K562 (cell line): ENCODE measurements at regions not wholly inside any gene's neighbourhood (a gene's known extent, or its start where the extent isn't known, plus 50 kb on each side); places are given as distances from the start of the nearest gene placed in this dataset.

Experiments
- ATAC-seq: fragments of 200-7000 bp; cut with Tn5 transposase; 3 replicates; pipeline ENCODE4 v1.9.1; 2020; ENCODE audit warnings: moderate library complexity
- BruUV-seq: library from RNA; stranded (reverse); fragments of 400-500 nt; replicated peaks from 2 replicates; lab custom pipeline; 2021; lab: Mats Ljungman, UMichigan
- CTCF ChIA-PET: fragments of 300-600 bp; formaldehyde crosslinking; extraction: SDS; loops from one replicate; lab custom pipeline; 2021; ENCODE audit warnings: low intra/inter-chr PET ratio; lab: Yijun Ruan, JAX
- POLR2A ChIA-PET: fragments of 300-600, 350-650 bp; sonication (Branson Sonifier 250); formaldehyde crosslinking; extraction: SDS; loops from one replicate; lab custom pipeline; 2021; ENCODE audit warnings: antibody characterized with exemption, inconsistent platforms; lab: Yijun Ruan, JAX
- DNase-seq, 4 experiments: peaks; one replicate each; pipeline versions ENCODE4 v3.0.0 to v3.0.0-alpha.2; 2011 to 2018; ENCODE audit warnings: low spot score in 3 of 4, mixed read lengths in 3 of 4; ENCODE audit errors: extremely low read depth in 1 of 4
- FAIRE-seq: peaks from 2 replicates; lab custom pipeline; 2011; peaks lifted over from hg19 to GRCh38; lab: Jason Lieb, UNC
- H2AFZ ChIP-seq: 2 replicates; pipeline ENCODE4 v1.6.0; 2011; ENCODE audit warnings: low read depth, low read length, control low read depth, inconsistent platforms
- H3K27ac ChIP-seq: fragments of 200-600 bp; 3 replicates; pipeline ENCODE4 v1.8.0; 2011; ENCODE audit warnings: low read depth, mild to moderate bottlenecking, control low read depth, inconsistent platforms, low read length, moderate library complexity, mixed read lengths; ENCODE audit errors: extremely low read depth
- H3K27me3 ChIP-seq, 2 experiments: fragments of 300-600 bp in 1 of 2; 2 replicates in 1 of 2; 3 replicates in 1 of 2; pipeline versions ENCODE4 v1.6.0 to v1.8.0; 2011; ENCODE audit warnings: inconsistent platforms in 2 of 2, low read length in 2 of 2, mild to moderate bottlenecking in 1 of 2, mixed read lengths in 1 of 2, moderate library complexity in 1 of 2; ENCODE audit not compliant: control insufficient read depth in 2 of 2, insufficient read depth in 2 of 2
- H3K36me3 ChIP-seq: fragments of 300-600 bp; 3 replicates; pipeline ENCODE4 v1.8.0; 2011; ENCODE audit warnings: mild to moderate bottlenecking, low read length, inconsistent platforms; ENCODE audit not compliant: control insufficient read depth, insufficient read depth
- H3K4me1 ChIP-seq, 2 experiments: fragments of 200-600 bp in 1 of 2; replicated peaks in 1 of 2; 2 replicates in 1 of 2; 3 replicates in 1 of 2; pipeline versions ENCODE4 v1.5.1 to v1.8.0; 2011; ENCODE audit warnings: inconsistent platforms in 2 of 2, low read length in 2 of 2, mild to moderate bottlenecking in 1 of 2, mixed read lengths in 1 of 2, moderate library complexity in 1 of 2; ENCODE audit not compliant: control insufficient read depth in 2 of 2, insufficient read depth in 2 of 2
- H3K4me2 ChIP-seq: 2 replicates; pipeline ENCODE4 v1.6.1; 2011; ENCODE audit warnings: low read length, control low read depth, inconsistent platforms, mixed read lengths; ENCODE audit not compliant: insufficient read depth
- H3K4me3 ChIP-seq: fragments of 200-600 bp; sonication (generic), shearing (Covaris generic); 2 replicates; pipeline ENCODE4 v1.5.1; 2016; ENCODE audit warnings: control low read depth, inconsistent platforms
- H3K79me2 ChIP-seq: fragments of 200-600 bp; 3 replicates; pipeline ENCODE4 v1.8.0; 2011; ENCODE audit warnings: low read length, inconsistent platforms; ENCODE audit not compliant: control insufficient read depth, insufficient read depth
- H3K9ac ChIP-seq, 2 experiments: 2 replicates each; pipeline versions ENCODE4 v1.6.0 to v1.6.1; 2011; ENCODE audit warnings: low read depth in 2 of 2, low read length in 2 of 2, control low read depth in 1 of 2, inconsistent platforms in 1 of 2, mild to moderate bottlenecking in 1 of 2, mixed read lengths in 1 of 2; ENCODE audit not compliant: insufficient read depth in 1 of 2
- H3K9me1 ChIP-seq: one replicate; pipeline ENCODE4 v1.6.0; 2011; ENCODE audit warnings: inconsistent platforms, mild to moderate bottlenecking, low read length, moderate library complexity; ENCODE audit not compliant: control insufficient read depth, insufficient read depth
- H3K9me3 ChIP-seq: replicated peaks from 2 replicates; pipeline ENCODE4 v1.5.1; 2011; ENCODE audit warnings: low read depth, low read length, inconsistent platforms; ENCODE audit not compliant: control insufficient read depth, insufficient read depth
- H4K20me1 ChIP-seq: replicated peaks from 2 replicates; pipeline ENCODE4 v1.6.1; 2011; ENCODE audit warnings: low read length, inconsistent platforms, mixed read lengths; ENCODE audit not compliant: control insufficient read depth, insufficient read depth
- ZNF3 ChIP-seq: fragments of 250-450 bp; sonication (Bioruptor Pico); IDR thresholded peaks from 2 replicates; pipeline ENCODE4 v1.5.0; 2021; ENCODE audit warnings: mild to moderate bottlenecking, moderate library complexity
- ZNF384 ChIP-seq: IDR thresholded peaks from 2 replicates; pipeline ENCODE4 v1.6.1; 2012; ENCODE audit warnings: low read depth, low read length, improper control_type of control experiment
- ZNF518B ChIP-seq: fragments of 250-450 bp; sonication (Bioruptor Pico); IDR thresholded peaks from 2 replicates; pipeline ENCODE4 v1.5.0; 2021; ENCODE audit warnings: mild to moderate bottlenecking, moderate library complexity
- ZNF551 ChIP-seq: fragments of 250-450 bp; sonication (Bioruptor Pico); IDR thresholded peaks from 2 replicates; pipeline ENCODE4 v1.5.0; 2021; ENCODE audit warnings: mild to moderate bottlenecking, moderate library complexity
- WGBS: fragments of 100-300 bp; shearing (Covaris generic); methylation state at CpG from one replicate; pipeline ENCODE4 v1.1.6; 2016; ENCODE audit warnings: low coverage, mixed read lengths; ENCODE audit not compliant: insufficient coverage; ENCODE audit errors: missing lambda C conversion rate; 5-methylcytosine and 5-hydroxymethylcytosine counted together
- in situ Hi-C: fragments of 300-500 bp; cut with MboI; formaldehyde crosslinking; loops from 4 replicates; pipeline ENCODE4 v1.15.0; 2018; ENCODE audit warnings: inconsistent platforms, mixed read lengths
- intact Hi-C: fragments of 100-400 bp; cut with micrococcal nuclease; formaldehyde crosslinking; loops from 2 replicates; pipeline ENCODE4 v1.14.2; 2022

GRCh38 chr14:51485733-51486132, 166.0 kb upstream of the FRMD6 start:
- WGBS, result 0% methylated on average over 3 of the region's 9 CpGs
- H3K27me3 ChIP-seq, result no peaks in the 10 kb centered on the region
- no peak overlapping the region for H3K27ac ChIP-seq
- H3K4me2 ChIP-seq, result no peak overlapping the region
- H3K9me3 ChIP-seq, result no peaks in the 10 kb centered on the region
- no peak for DNase-seq
- CTCF ChIA-PET, result no interaction called here
- in situ Hi-C loops (no loop called here), intact Hi-C loops (no loop called here)
- no peak overlapping the region for H3K4me3 ChIP-seq
- no peaks in the 10 kb centered on the region for H3K9me1 ChIP-seq
- TF ChIP-seq ZNF551 (CRISPR knock-in tag) (no peak), ZNF3 (no peak), ZNF518B (CRISPR knock-in tag) (no peak), ZNF384 (no peak)
- TF ChIP-seq, all 486 proteins: peak for 0
- Histone ChIP-seq H3K36me3 (no peaks in the 10 kb centered on the region), H3K9ac (no peak overlapping the region), H3K4me1 (no peaks in the 10 kb centered on the region), H2AFZ (no peak overlapping the region), H4K20me1 (no peaks in the 10 kb centered on the region), H3K79me2 (no peaks in the 10 kb centered on the region)
- POLR2A ChIA-PET, result no interaction called here
- no TSS peak for BruUV-seq
- FAIRE-seq, result no peak
- no peak for ATAC-seq
